Neural progenitor cell (in vitro differentiated cells): ENCODE measurements at regions not wholly inside any gene's neighbourhood (a gene's known extent, or its start where the extent isn't known, plus 50 kb on each side); places are given as distances from the start of the nearest gene placed in this dataset.

Experiments used
- DNase-seq: peaks from one replicate; pipeline ENCODE4 v3.0.0-alpha.2; 2016; ENCODE audit warnings: low spot score
- H2AFZ ChIP-seq: fragments of 200-600 bp; sonication (generic); replicated peaks from 2 replicates; pipeline ENCODE4 v1.6.1; 2016; ENCODE audit warnings: antibody characterized with exemption
- H3F3A ChIP-seq: fragments of 200-600 bp; sonication (generic); 2 replicates; pipeline ENCODE4 v1.6.1; 2016; ENCODE audit warnings: antibody characterized with exemption, low read depth
- H3K27ac ChIP-seq: fragments of 200-600 bp; sonication (generic); 2 replicates; pipeline ENCODE4 v1.5.1; 2016; ENCODE audit warnings: mild to moderate bottlenecking
- H3K27me3 ChIP-seq: fragments of 200-600 bp; sonication (generic); 2 replicates; pipeline ENCODE4 v1.6.1; 2016; ENCODE audit warnings: mild to moderate bottlenecking, moderate library complexity
- H3K36me3 ChIP-seq: fragments of 200-600 bp; sonication (generic); 2 replicates; pipeline ENCODE4 v1.5.1; 2016
- H3K4me1 ChIP-seq: fragments of 200-600 bp; sonication (generic); 2 replicates; pipeline ENCODE4 v1.6.1; 2016; ENCODE audit warnings: mixed run types
- H3K4me2 ChIP-seq: fragments of 200-600 bp; sonication (generic); 2 replicates; pipeline ENCODE4 v1.6.1; 2016
- H3K4me3 ChIP-seq: fragments of 200-600 bp; sonication (generic); 2 replicates; pipeline ENCODE4 v1.5.1; 2016
- H3K79me2 ChIP-seq: fragments of 200-600 bp; sonication (generic); 2 replicates; pipeline ENCODE4 v1.6.1; 2016; ENCODE audit warnings: low read depth
- H3K9ac ChIP-seq: fragments of 200-600 bp; sonication (generic); 2 replicates; pipeline ENCODE4 v1.6.1; 2016
- H3K9me3 ChIP-seq: fragments of 200-600 bp; sonication (generic); 2 replicates; pipeline ENCODE4 v1.5.1; 2016; ENCODE audit warnings: low read depth
- H4K20me1 ChIP-seq: fragments of 200-600 bp; sonication (generic); 2 replicates; pipeline ENCODE4 v1.6.1; 2016; ENCODE audit warnings: low read depth
- H3K27ac Mint-ChIP-seq: 3 replicates; pipeline ENCODE4 v1.8.0; 2021; ENCODE audit warnings: mixed read lengths
- H3K27me3 Mint-ChIP-seq: 2 replicates; pipeline ENCODE4 v1.8.0; 2022; ENCODE audit warnings: low read depth, mild to moderate bottlenecking, inconsistent platforms, moderate library complexity, mixed read lengths; ENCODE audit not compliant: insufficient read depth
- H3K36me3 Mint-ChIP-seq: 3 replicates; pipeline ENCODE4 v1.8.0; 2021; ENCODE audit warnings: mixed read lengths
- H3K4me1 Mint-ChIP-seq: 3 replicates; pipeline ENCODE4 v1.8.0; 2021; ENCODE audit warnings: mixed read lengths
- H3K4me3 Mint-ChIP-seq: 3 replicates; pipeline ENCODE4 v1.8.0; 2021; ENCODE audit warnings: mild to moderate bottlenecking, moderate library complexity, mixed read lengths
- H3K9me3 Mint-ChIP-seq: 3 replicates; pipeline ENCODE4 v1.8.0; 2020; ENCODE audit warnings: mixed read lengths
- EZH2 ChIP-seq: fragments of 200-600 bp; sonication (generic); IDR thresholded peaks from 2 replicates; pipeline ENCODE4 v1.6.1; 2017; ENCODE audit warnings: antibody characterized with exemption, mild to moderate bottlenecking, moderate library complexity
- EZH2phosphoT487 ChIP-seq: fragments of 200-600 bp; sonication (generic); IDR thresholded peaks from 2 replicates; pipeline ENCODE4 v1.6.1; 2017; ENCODE audit warnings: antibody characterized with exemption
- TF ChIP-seq, protein P1 (sequence below): fragments of 200-600 bp; sonication (generic); IDR thresholded peaks from 2 replicates; pipeline ENCODE4 v1.5.1; 2017; ENCODE audit warnings: antibody characterized with exemption, mild to moderate bottlenecking

DNA sequence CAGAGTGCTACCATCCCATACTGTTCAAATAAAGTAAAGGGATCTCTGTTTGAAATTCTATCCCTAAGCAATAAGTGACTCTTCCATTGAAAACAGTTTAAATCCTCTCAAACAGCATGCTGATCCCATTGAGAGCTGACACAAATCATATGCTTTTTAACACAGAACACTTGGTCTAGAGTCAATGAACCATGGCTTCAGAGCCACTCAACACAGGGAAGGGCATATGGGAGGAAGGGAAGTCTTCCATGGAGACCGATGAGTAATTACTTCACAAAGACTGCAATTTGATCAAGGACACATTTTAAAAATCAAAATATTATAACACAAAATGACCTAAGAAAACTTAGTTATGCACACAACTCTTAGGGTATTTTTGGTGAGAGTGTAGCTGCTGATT, 1073.0 kb upstream of the MAP3K7 start:
- H2AFZ ChIP-seq = no peak overlapping the region
- peaks cover 26% of the 10 kb centered on the region for H3K4me1 Mint-ChIP-seq
- H3K27me3 Mint-ChIP-seq = no peaks in the 10 kb centered on the region
- H3K4me1 ChIP-seq = peaks cover 2% of the 10 kb centered on the region
- H3K4me3 ChIP-seq = no peak overlapping the region
- H3K9ac ChIP-seq = no peak overlapping the region
- no peak overlapping the region for H3K4me3 Mint-ChIP-seq
- H3K27ac ChIP-seq = no peak overlapping the region
- H3K9me3 Mint-ChIP-seq = peaks cover 3% of the 10 kb centered on the region
- H3K27ac Mint-ChIP-seq = no peak overlapping the region
- DNase-seq = no peak
- H3K79me2 ChIP-seq = no peaks in the 10 kb centered on the region
- no peak overlapping the region for H3K4me2 ChIP-seq
- no peaks in the 10 kb centered on the region for H3K36me3 Mint-ChIP-seq
- no peaks in the 10 kb centered on the region for H3K27me3 ChIP-seq
- TF ChIP-seq, protein P1, sequence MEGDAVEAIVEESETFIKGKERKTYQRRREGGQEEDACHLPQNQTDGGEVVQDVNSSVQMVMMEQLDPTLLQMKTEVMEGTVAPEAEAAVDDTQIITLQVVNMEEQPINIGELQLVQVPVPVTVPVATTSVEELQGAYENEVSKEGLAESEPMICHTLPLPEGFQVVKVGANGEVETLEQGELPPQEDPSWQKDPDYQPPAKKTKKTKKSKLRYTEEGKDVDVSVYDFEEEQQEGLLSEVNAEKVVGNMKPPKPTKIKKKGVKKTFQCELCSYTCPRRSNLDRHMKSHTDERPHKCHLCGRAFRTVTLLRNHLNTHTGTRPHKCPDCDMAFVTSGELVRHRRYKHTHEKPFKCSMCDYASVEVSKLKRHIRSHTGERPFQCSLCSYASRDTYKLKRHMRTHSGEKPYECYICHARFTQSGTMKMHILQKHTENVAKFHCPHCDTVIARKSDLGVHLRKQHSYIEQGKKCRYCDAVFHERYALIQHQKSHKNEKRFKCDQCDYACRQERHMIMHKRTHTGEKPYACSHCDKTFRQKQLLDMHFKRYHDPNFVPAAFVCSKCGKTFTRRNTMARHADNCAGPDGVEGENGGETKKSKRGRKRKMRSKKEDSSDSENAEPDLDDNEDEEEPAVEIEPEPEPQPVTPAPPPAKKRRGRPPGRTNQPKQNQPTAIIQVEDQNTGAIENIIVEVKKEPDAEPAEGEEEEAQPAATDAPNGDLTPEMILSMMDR = no peak
- no peak for TF ChIP-seq EZH2phosphoT487
- no peak for TF ChIP-seq EZH2
- no peaks in the 10 kb centered on the region for H3K9me3 ChIP-seq
- H3F3A ChIP-seq = no peaks in the 10 kb centered on the region
- H3K36me3 ChIP-seq = no peaks in the 10 kb centered on the region
- no peaks in the 10 kb centered on the region for H4K20me1 ChIP-seq

DNA sequence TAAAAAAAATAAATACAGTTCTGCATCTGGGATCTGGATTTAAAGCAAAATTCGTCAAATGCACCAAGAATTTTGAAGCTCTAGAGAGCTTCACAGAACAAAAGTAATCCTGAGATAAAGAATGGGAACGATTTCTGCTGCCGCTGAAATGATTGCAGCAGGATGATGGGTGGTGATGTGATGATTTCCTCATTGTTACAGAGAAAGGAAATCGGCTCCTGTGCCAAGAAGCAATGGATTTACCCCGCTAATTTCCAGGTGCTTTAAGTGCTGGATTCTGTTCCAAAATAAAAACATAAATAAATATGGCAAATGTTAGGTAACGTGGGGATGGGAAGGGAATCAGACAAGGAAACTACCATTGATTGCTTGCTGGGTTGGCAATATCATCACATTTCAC, 1067.9 kb upstream of the MAP3K7 start:
- Mint-ChIP-seq H3K27me3 (no peaks in the 10 kb centered on the region), H3K36me3 (no peaks in the 10 kb centered on the region), H3K4me3 (no peak overlapping the region), H3K27ac (no peak overlapping the region), H3K9me3 (no peaks in the 10 kb centered on the region), H3K4me1 (peaks cover 34% of the 10 kb centered on the region)
- no peak for DNase-seq
- Histone ChIP-seq H3K27ac (no peak overlapping the region), H4K20me1 (no peaks in the 10 kb centered on the region), H3K36me3 (no peaks in the 10 kb centered on the region), H3F3A (peaks cover 11% of the 10 kb centered on the region), H3K79me2 (no peaks in the 10 kb centered on the region), H2AFZ (no peak overlapping the region), H3K9me3 (no peaks in the 10 kb centered on the region), H3K9ac (no peak overlapping the region), H3K4me1 (peaks cover 16% of the 10 kb centered on the region), H3K4me2 (peak overlapping the region; percentile 58), H3K4me3 (no peak overlapping the region), H3K27me3 (no peaks in the 10 kb centered on the region)
- no peak for TF ChIP-seq EZH2phosphoT487
- TF ChIP-seq, protein P1 = no peak
- no peak for TF ChIP-seq EZH2

DNA sequence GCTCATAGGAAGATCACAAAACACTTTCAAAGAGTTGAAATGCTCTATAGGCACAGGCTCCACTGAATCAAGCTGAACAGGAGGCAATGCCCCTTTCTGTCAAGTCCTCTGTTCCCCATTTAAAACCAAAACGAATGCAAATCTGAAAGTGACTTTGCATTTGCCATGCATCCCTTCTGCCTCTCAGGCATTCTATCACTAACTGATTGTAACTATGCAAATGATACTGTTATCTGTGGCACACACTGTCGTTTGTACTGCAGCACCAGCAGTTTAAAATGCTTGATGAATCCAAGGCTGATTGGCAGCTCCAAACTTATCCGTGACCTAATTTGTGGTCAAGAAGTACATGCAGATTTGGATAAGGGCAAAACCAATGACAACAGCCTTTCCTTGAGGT, 1067.5 kb upstream of the MAP3K7 start:
- H3K9me3 Mint-ChIP-seq = no peaks in the 10 kb centered on the region
- H3K4me2 ChIP-seq = peak overlapping the region; percentile 58
- no peak for DNase-seq
- no peaks in the 10 kb centered on the region for H3K27me3 ChIP-seq
- peaks cover 16% of the 10 kb centered on the region for H3K4me1 ChIP-seq
- H3F3A ChIP-seq = peaks cover 11% of the 10 kb centered on the region
- no peaks in the 10 kb centered on the region for H3K9me3 ChIP-seq
- H3K4me1 Mint-ChIP-seq = peaks cover 30% of the 10 kb centered on the region
- H3K27me3 Mint-ChIP-seq = no peaks in the 10 kb centered on the region
- no peaks in the 10 kb centered on the region for H3K36me3 ChIP-seq
- TF ChIP-seq EZH2 = no peak
- TF ChIP-seq, protein P1 = no peak
- TF ChIP-seq EZH2phosphoT487 = no peak
- H3K79me2 ChIP-seq = no peaks in the 10 kb centered on the region
- H3K36me3 Mint-ChIP-seq = no peaks in the 10 kb centered on the region
- peak overlapping the region; percentile 76 for H2AFZ ChIP-seq
- H3K27ac Mint-ChIP-seq = no peak overlapping the region
- no peak overlapping the region for H3K27ac ChIP-seq
- no peak overlapping the region for H3K4me3 Mint-ChIP-seq
- no peak overlapping the region for H3K4me3 ChIP-seq
- H4K20me1 ChIP-seq = no peaks in the 10 kb centered on the region
- H3K9ac ChIP-seq = no peak overlapping the region
